HTR-8/SVneo (cell line): ENCODE measurements at regions not wholly inside any gene's neighbourhood (a gene's known extent, or its start where the extent isn't known, plus 50 kb on each side); places are given as distances from the start of the nearest gene placed in this dataset.

ENCODE experiments used
- DNase-seq: peaks from one replicate; pipeline ENCODE4 v3.0.0; 2011; ENCODE audit warnings: low spot score, mixed read lengths; ENCODE audit not compliant: insufficient read length
- FAIRE-seq: peaks from 2 replicates; lab custom pipeline; 2011; peaks lifted over from hg19 to GRCh38; lab: Jason Lieb, UNC

- FAIRE-seq (no peak), DNase-seq (no peak)
Observed at GRCh38 chr1:190540366-190540765, 62.7 kb upstream of the BRINP3 start.

- no peak for DNase-seq
- FAIRE-seq, result no peak
Observed at GRCh38 chr1:190551638-190552037, 74.0 kb upstream of the BRINP3 start.

GRCh38 chr1:190560161-190560681, 82.6 kb upstream of the BRINP3 start:
- DNase-seq (no peak), FAIRE-seq (no peak)

DNA sequence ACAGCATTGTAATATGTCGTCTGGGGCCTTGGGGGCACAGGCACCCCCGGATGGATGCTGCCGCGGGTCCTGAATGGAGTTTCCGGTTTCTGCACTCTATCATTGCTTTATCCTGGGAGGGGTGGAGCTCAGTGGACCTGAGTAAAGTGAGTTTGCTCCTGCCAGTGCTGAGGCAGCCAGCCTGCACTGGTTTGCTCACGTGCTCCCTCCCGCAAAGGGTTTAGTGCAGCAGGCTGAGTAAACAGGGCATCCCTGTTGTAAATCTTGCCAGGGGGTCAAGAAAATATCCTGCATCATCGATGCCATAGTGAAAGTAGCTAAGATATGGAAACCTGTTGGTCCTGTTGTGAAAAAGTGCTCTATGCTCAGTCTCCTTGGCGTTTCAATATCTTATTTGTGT, 85.6 kb upstream of the BRINP3 start:
- no peak for DNase-seq

DNA sequence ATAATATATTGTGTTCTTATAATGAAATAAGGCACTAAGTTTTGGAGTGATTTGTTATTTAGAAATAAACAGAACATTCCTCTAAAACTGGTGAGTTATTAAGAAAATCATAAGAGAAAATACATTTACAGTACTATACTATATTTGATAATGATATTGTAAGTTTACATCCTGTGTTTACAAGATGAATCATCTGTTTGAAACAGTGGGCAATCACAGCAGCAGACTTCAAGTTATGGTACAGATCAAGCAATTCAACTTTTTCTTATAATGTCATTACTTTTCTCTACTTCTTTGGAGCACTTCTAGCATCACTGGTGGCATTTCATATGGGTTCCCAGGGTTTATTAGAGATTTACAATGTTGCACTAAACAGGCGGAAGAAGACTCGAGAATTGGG, 86.5 kb upstream of the BRINP3 start:
- FAIRE-seq (no peak), DNase-seq (no peak)

More for the DNA sequence above, 85.6 kb upstream of the BRINP3 start:
- FAIRE-seq, result no peak

DNA sequence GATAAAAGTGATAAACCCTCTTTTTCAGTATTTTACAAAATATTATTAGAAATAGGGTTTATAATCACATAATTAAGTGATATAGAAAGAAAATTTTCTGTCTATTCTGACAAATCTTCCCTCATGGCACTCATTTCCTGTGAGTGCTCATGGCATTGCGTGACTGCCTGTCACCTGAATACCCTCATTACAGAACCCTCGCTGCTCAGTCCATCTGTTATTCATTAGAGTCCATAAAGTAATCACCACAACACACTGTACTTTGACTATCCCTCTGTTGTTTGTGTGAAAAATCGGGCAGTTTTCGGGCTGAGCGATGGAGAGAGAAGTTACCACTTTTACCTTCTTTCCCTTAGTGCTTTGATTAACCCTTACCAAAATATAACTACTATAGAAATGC, 100.4 kb upstream of the BRINP3 start:
- FAIRE-seq, result no peak

DNA sequence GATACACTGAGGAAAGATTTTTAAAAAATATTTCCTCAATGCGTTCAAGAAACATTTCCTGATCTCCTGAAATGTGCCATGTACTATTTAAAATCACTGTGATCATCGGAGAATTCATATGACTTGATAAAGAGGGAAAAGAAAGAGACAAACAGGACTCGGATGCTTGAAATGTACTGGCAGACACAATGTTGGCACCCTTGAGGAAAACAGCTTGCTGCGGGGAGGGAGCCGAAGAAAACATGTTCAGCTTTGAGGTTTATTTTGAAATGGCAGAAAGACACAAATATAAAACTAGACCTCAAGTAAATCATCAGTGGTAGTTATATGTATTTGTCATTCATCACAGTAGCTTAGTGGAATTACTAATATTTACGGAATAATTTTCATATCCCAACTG, 100.9 kb upstream of the BRINP3 start:
- no peak for DNase-seq
- FAIRE-seq, result no peak

More for the DNA sequence above, 100.4 kb upstream of the BRINP3 start:
- DNase-seq, result no peak

DNA sequence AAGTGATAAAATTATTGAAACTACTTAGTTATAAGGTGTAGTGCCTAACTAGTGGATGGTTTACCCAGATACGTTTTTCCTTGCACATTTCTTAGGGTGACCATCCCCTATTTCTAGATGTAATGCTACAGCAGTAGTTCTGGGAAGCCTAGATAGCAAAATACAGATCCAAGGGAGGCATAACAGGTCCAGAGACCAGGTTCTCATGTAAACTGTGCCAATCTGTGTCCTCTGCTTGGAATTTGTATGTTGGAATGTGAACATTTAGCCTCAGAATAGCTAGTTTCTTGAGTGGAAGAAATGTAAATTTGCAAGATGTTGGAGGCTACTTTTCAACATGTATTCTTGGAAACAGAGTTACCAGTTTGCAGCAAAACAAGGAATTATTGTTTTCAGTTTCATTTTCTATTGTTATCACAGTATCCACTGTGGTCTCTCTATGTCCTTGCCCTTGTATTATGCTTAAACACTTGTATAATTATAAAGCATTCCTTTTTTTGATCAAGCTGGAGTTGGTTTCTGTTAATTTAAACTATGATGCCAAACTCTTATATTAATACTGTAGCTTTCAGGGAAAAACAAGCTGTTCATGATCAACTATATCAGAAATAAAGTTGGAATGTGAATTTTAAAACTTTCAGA, 102.0 kb upstream of the BRINP3 start:
- no peak for FAIRE-seq
- DNase-seq, result no peak

GRCh38 chr1:190583862-190584261, 106.2 kb upstream of the BRINP3 start:
- DNase-seq (no peak), FAIRE-seq (no peak)

- no peak for DNase-seq
- FAIRE-seq, result no peak
Observed at GRCh38 chr1:190588424-190588823, 110.8 kb upstream of the BRINP3 start.

- FAIRE-seq, result no peak
- DNase-seq, result no peak
Observed at GRCh38 chr1:190595438-190595837, 117.8 kb upstream of the BRINP3 start.

- no peak for FAIRE-seq
Observed at GRCh38 chr1:190597294-190597693, 119.6 kb upstream of the BRINP3 start.

DNA sequence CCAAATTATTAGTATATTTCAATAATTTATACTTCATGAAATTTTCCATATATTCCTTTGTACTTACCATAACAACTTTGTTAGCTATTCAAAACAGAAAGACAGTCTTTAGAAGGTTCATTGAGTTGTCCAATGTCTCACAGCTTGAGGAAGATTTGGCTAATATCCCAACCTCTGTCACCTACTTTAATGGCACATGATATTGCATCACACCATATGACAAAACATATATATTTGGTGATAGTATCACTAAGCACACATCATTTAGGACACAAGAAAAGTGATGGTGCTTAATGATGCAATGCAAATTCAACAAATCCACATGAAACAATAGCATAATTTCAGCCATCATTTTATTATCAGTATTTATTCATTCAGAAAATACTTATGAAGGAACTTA, 122.0 kb upstream of the BRINP3 start:
- DNase-seq, result no peak

More at GRCh38 chr1:190597294-190597693, 119.6 kb upstream of the BRINP3 start:
- no peak for DNase-seq

GRCh38 chr1:190602325-190602724, 124.7 kb upstream of the BRINP3 start:
- DNase-seq, result no peak
- FAIRE-seq, result no peak

More for the DNA sequence above, 122.0 kb upstream of the BRINP3 start:
- FAIRE-seq, result no peak

DNA sequence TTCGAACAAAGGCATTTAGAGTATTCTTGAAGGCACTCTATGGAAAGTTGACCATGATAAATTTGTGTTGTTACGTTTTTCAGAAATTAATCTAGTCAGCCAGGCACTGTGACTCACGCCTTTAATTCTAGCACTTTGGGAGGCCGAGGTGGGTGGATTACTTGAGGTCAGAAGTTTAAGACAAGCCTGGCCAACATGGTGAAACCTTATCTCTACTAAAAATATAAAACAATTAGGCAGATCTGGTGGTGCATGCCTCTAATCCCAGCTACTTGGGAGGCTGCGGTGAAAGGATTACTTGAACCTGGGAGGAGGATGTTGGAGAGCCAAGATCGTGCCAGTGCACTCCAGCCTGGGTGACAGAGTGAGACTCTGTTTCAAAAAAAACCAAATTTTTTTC, 130.6 kb upstream of the BRINP3 start:
- FAIRE-seq (no peak), DNase-seq (no peak)

DNA sequence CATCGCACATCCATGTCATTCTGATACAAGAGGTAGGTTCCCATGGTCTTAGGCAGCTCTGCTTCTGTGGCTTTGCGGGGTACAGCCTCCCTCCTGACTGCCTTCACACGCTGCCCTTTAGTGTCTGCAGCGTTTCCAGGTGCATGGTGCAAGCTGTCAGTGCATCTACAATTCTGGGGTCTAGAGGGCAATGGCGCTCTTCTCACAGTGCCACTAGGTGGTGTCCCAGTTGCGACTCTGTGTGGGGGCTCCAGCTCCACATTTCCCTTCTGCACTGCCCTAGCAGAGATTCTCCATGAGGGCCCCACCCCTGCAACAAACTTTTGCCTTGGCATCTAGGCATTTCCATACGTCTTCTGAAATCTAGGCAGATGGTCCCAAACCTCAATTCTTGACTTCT, 138.2 kb upstream of the BRINP3 start:
- DNase-seq (no peak), FAIRE-seq (no peak)

GRCh38 chr1:190616235-190616634, 138.6 kb upstream of the BRINP3 start:
- FAIRE-seq, result no peak
- no peak for DNase-seq

DNA sequence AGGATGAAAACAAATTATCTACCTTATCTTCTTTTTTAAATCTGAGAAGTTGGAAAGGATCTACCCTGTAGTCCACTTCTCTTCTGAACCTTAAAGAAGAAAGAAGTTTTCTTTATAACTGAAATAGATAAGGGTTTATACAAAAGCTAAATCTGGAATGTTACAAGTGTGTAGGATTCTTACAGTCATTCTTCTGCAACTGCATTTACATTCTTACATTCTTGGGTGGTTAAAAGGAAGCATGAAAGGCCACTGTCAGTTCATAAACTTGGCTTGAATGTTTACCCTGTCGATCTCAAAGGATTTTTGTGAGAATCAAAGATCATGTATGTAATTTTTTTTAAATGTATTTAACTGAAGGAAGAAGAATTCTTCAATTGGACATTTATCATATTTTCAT, 142.1 kb upstream of the BRINP3 start:
- no peak for FAIRE-seq
- DNase-seq, result no peak

- FAIRE-seq, result no peak
- no peak for DNase-seq
Observed at GRCh38 chr1:190633488-190633887, 155.8 kb upstream of the BRINP3 start.

GRCh38 chr1:190634134-190634533, 156.5 kb upstream of the BRINP3 start:
- DNase-seq (no peak), FAIRE-seq (no peak)

GRCh38 chr1:190649553-190649952, 171.9 kb upstream of the BRINP3 start:
- FAIRE-seq, result no peak
- no peak for DNase-seq

- FAIRE-seq (no peak), DNase-seq (no peak)
Observed at GRCh38 chr1:190658907-190659306, 181.2 kb upstream of the BRINP3 start.
